ENCODE measurements at regions not wholly inside any gene's neighbourhood (a gene's known extent, or its start where the extent isn't known, plus 50 kb on each side); places are given as distances from the start of the nearest gene placed in this dataset.

DNA sequence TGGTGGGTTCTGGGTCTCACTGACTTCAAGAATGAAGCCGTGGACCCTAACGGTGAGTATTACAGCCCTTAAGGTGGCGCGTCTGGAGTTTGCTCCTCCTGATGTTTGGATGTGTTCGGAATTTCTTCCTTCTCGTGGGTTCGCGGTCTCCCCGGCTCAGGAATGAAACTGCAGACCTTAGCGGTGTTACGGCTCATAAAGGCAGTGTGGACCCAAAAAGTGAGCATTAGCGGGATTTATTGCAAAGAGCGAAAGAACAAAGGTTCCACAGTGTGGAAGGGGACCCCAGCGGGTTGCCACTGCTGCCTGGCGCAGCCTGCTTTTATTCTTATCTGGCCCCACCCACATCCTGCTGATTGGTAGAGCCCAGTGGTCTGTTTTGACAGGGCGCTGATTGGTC, 420.5 kb upstream of the BCHE start:
- ChIA-PET CTCF (no interaction called here), POLR2A (no interaction called here)
- Histone ChIP-seq H3K27ac (ENCODE audit: low read depth in 2 of 2, low read length in 1 of 2) (no peak overlapping the region), H3K4me1 (ENCODE audit: control insufficient read depth in 1 of 2, insufficient read depth in 2 of 2, low read depth in 1 of 2, low read length in 1 of 2) (no peaks in the 10 kb centered on the region), H3K36me3 (replicated peaks in 1 of 2; ENCODE audit: control insufficient read depth in 1 of 2, insufficient read depth in 2 of 2, low read length in 1 of 2) (no peaks in the 10 kb centered on the region), H2AFZ (ENCODE audit: low read depth) (no peak overlapping the region), H3K9me2 (no peaks in the 10 kb centered on the region), H3K9me3 (no peaks in the 10 kb centered on the region), H3K27me3 (ENCODE audit: insufficient read depth) (no peaks in the 10 kb centered on the region), H3K4me2 (no peak overlapping the region), H3K9ac (no peak overlapping the region), H3K79me2 (ENCODE audit: insufficient read depth) (no peaks in the 10 kb centered on the region), H3K4me3 (ENCODE audit: low read depth in 2 of 2, low read length in 1 of 2) (no peak overlapping the region), H3F3A (replicated peaks; ENCODE audit: insufficient read depth) (no peaks in the 10 kb centered on the region), H4K20me1 (ENCODE audit: insufficient read depth) (no peaks in the 10 kb centered on the region)
- WGBS (ENCODE audit: low lambda C conversion rate), result 55% methylated on average over 16 of the region's 16 CpGs
- TF ChIP-seq GABPA (IDR thresholded peaks at IDR 0.05; ENCODE audit: low read depth), result no peak
- TF ChIP-seq, protein P1, sequence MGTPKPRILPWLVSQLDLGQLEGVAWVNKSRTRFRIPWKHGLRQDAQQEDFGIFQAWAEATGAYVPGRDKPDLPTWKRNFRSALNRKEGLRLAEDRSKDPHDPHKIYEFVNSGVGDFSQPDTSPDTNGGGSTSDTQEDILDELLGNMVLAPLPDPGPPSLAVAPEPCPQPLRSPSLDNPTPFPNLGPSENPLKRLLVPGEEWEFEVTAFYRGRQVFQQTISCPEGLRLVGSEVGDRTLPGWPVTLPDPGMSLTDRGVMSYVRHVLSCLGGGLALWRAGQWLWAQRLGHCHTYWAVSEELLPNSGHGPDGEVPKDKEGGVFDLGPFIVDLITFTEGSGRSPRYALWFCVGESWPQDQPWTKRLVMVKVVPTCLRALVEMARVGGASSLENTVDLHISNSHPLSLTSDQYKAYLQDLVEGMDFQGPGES (IDR thresholded peaks at IDR 0.05; ENCODE audit: low read depth, low read length), result no peak
- no peak for TF ChIP-seq RCOR1 (IDR thresholded peaks at IDR 0.05; ENCODE audit: low read length)
- no peak for TF ChIP-seq POLR2AphosphoS5 (IDR thresholded peaks at IDR 0.05; ENCODE audit: low read depth, low read length)
- TF ChIP-seq, protein P2, sequence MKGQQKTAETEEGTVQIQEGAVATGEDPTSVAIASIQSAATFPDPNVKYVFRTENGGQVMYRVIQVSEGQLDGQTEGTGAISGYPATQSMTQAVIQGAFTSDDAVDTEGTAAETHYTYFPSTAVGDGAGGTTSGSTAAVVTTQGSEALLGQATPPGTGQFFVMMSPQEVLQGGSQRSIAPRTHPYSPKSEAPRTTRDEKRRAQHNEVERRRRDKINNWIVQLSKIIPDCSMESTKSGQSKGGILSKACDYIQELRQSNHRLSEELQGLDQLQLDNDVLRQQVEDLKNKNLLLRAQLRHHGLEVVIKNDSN (IDR thresholded peaks at IDR 0.05; ENCODE audit: borderline replicate concordance, low read depth), result no peak
- TF ChIP-seq RFX5 (IDR thresholded peaks at IDR 0.05; ENCODE audit: low read length), result no peak
- no peak for TF ChIP-seq SMC3 (IDR thresholded peaks at IDR 0.05; ENCODE audit: low read depth, low read length)
- TF ChIP-seq FOSL2 (IDR thresholded peaks at IDR 0.05; ENCODE audit: borderline replicate concordance, low read depth), result no peak
- no peak for TF ChIP-seq TCF12 (IDR thresholded peaks at IDR 0.05)
- TF ChIP-seq RXRA (IDR thresholded peaks at IDR 0.05; ENCODE audit: borderline replicate concordance, low read depth), result no peak
- no peak for TF ChIP-seq EZH2phosphoT487 (IDR thresholded peaks at IDR 0.05; ENCODE audit: borderline replicate concordance, low read depth)
- TF ChIP-seq FOXJ3 (CRISPR knock-in tag; IDR thresholded peaks at IDR 0.05), result no peak
- no peak for TF ChIP-seq NRF1 (IDR thresholded peaks at IDR 0.05; ENCODE audit: low read depth, low read length)
- TF ChIP-seq ELF1 (IDR thresholded peaks at IDR 0.05), result no peak
- TF ChIP-seq, protein P3, sequence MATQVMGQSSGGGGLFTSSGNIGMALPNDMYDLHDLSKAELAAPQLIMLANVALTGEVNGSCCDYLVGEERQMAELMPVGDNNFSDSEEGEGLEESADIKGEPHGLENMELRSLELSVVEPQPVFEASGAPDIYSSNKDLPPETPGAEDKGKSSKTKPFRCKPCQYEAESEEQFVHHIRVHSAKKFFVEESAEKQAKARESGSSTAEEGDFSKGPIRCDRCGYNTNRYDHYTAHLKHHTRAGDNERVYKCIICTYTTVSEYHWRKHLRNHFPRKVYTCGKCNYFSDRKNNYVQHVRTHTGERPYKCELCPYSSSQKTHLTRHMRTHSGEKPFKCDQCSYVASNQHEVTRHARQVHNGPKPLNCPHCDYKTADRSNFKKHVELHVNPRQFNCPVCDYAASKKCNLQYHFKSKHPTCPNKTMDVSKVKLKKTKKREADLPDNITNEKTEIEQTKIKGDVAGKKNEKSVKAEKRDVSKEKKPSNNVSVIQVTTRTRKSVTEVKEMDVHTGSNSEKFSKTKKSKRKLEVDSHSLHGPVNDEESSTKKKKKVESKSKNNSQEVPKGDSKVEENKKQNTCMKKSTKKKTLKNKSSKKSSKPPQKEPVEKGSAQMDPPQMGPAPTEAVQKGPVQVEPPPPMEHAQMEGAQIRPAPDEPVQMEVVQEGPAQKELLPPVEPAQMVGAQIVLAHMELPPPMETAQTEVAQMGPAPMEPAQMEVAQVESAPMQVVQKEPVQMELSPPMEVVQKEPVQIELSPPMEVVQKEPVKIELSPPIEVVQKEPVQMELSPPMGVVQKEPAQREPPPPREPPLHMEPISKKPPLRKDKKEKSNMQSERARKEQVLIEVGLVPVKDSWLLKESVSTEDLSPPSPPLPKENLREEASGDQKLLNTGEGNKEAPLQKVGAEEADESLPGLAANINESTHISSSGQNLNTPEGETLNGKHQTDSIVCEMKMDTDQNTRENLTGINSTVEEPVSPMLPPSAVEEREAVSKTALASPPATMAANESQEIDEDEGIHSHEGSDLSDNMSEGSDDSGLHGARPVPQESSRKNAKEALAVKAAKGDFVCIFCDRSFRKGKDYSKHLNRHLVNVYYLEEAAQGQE (IDR thresholded peaks at IDR 0.05; ENCODE audit: low read depth, low read length), result no peak
- TF ChIP-seq RAD21 (IDR thresholded peaks at IDR 0.05; ENCODE audit: low read length), result no peak
- TF ChIP-seq, protein P4, sequence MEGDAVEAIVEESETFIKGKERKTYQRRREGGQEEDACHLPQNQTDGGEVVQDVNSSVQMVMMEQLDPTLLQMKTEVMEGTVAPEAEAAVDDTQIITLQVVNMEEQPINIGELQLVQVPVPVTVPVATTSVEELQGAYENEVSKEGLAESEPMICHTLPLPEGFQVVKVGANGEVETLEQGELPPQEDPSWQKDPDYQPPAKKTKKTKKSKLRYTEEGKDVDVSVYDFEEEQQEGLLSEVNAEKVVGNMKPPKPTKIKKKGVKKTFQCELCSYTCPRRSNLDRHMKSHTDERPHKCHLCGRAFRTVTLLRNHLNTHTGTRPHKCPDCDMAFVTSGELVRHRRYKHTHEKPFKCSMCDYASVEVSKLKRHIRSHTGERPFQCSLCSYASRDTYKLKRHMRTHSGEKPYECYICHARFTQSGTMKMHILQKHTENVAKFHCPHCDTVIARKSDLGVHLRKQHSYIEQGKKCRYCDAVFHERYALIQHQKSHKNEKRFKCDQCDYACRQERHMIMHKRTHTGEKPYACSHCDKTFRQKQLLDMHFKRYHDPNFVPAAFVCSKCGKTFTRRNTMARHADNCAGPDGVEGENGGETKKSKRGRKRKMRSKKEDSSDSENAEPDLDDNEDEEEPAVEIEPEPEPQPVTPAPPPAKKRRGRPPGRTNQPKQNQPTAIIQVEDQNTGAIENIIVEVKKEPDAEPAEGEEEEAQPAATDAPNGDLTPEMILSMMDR (IDR thresholded peaks at IDR 0.05), result no peak
- TF ChIP-seq NFIC (IDR thresholded peaks at IDR 0.05; ENCODE audit: borderline replicate concordance), result no peak
- no peak for DNase-seq
